IPS DF 6.9 (cell line): ENCODE measurements at regions not wholly inside any gene's neighbourhood (a gene's known extent, or its start where the extent isn't known, plus 50 kb on each side); places are given as distances from the start of the nearest gene placed in this dataset.
"Not testable (repeated sequence)": the region's sequence is repeated elsewhere in the genome, so short reads cannot be mapped to it uniquely, and the experiment has no call there.

Experiments
- DNase-seq: peaks from one replicate; pipeline ENCODE4 v3.0.0-alpha.2; 2013; ENCODE audit warnings: low read depth, low spot score
- H3K27ac ChIP-seq: one replicate; pipeline ENCODE4 v1.5.1; 2013; ENCODE audit warnings: low read length, control low read depth
- H3K27me3 ChIP-seq: 2 replicates; pipeline ENCODE4 v1.6.1; 2013; ENCODE audit warnings: mild to moderate bottlenecking, low read length; ENCODE audit not compliant: control insufficient read depth, insufficient read depth
- H3K36me3 ChIP-seq: 2 replicates; pipeline ENCODE4 v1.6.1; 2013; ENCODE audit warnings: low read length; ENCODE audit not compliant: control insufficient read depth, insufficient read depth
- H3K4me1 ChIP-seq: 2 replicates; pipeline ENCODE4 v1.6.1; 2013; ENCODE audit warnings: low read length; ENCODE audit not compliant: control insufficient read depth, insufficient read depth
- H3K4me3 ChIP-seq: 2 replicates; pipeline ENCODE4 v1.5.1; 2013; ENCODE audit warnings: mild to moderate bottlenecking, low read length
- H3K9me3 ChIP-seq: 2 replicates; pipeline ENCODE4 v1.6.1; 2013; ENCODE audit warnings: low read length, inconsistent platforms; ENCODE audit not compliant: control insufficient read depth, insufficient read depth
- WGBS: extraction: QIAGEN DNeasy Blood & Tissue Kit; methylation state at CpG from one replicate; pipeline ENCODE4 v1.1.7; 2013; ENCODE audit warnings: mixed read lengths, missing lambda C conversion rate; ENCODE audit not compliant: insufficient read length, insufficient coverage; 5-methylcytosine and 5-hydroxymethylcytosine counted together

- H3K9me3 ChIP-seq = no peaks in the 10 kb centered on the region
- no peak overlapping the region for H3K4me3 ChIP-seq
- H3K36me3 ChIP-seq = no peaks in the 10 kb centered on the region
- no CpG with 5 or more reads among the region's 3 CpGs for WGBS
- no peak for DNase-seq
- no peaks in the 10 kb centered on the region for H3K27me3 ChIP-seq
- H3K4me1 ChIP-seq = no peaks in the 10 kb centered on the region
- no peak overlapping the region for H3K27ac ChIP-seq
Observed at GRCh38 chr7:10473569-10473968, 500.1 kb upstream of the PHF14 start.

- Histone ChIP-seq H3K4me1 (no peaks in the 10 kb centered on the region), H3K9me3 (no peaks in the 10 kb centered on the region), H3K27me3 (no peaks in the 10 kb centered on the region), H3K4me3 (no peak overlapping the region), H3K36me3 (no peaks in the 10 kb centered on the region), H3K27ac (no peak overlapping the region)
- no peak for DNase-seq
- WGBS = no CpG with 5 or more reads among the region's 3 CpGs
Observed at GRCh38 chr7:10474048-10474447, 499.6 kb upstream of the PHF14 start.

GRCh38 chr7:10475940-10476641 is 497.6 kb upstream of the PHF14 start:
- no CpG with 5 or more reads among the region's 20 CpGs for WGBS

GRCh38 chr7:10476642-10477041 is 497.0 kb upstream of the PHF14 start:
- no peak for DNase-seq
- H3K36me3 ChIP-seq = no peaks in the 10 kb centered on the region
- H3K4me3 ChIP-seq = no peak overlapping the region
- no peaks in the 10 kb centered on the region for H3K9me3 ChIP-seq
- no CpG with 5 or more reads among the region's 15 CpGs for WGBS
- no peaks in the 10 kb centered on the region for H3K4me1 ChIP-seq
- no peaks in the 10 kb centered on the region for H3K27me3 ChIP-seq
- H3K27ac ChIP-seq = no peak overlapping the region

More at GRCh38 chr7:10475940-10476641, 497.6 kb upstream of the PHF14 start:
- H3K36me3 ChIP-seq = no peaks in the 10 kb centered on the region
- no peaks in the 10 kb centered on the region for H3K27me3 ChIP-seq
- H3K4me3 ChIP-seq = no peak overlapping the region
- no peaks in the 10 kb centered on the region for H3K4me1 ChIP-seq
- H3K27ac ChIP-seq = no peak overlapping the region
- no peaks in the 10 kb centered on the region for H3K9me3 ChIP-seq
- DNase-seq = no peak

GRCh38 chr7:10483671-10484070 is 490.0 kb upstream of the PHF14 start:
- H3K36me3 ChIP-seq = no peaks in the 10 kb centered on the region
- WGBS = no CpG with 5 or more reads among the region's 5 CpGs

GRCh38 chr7:10484767-10485166 is 488.9 kb upstream of the PHF14 start:
- H3K27ac ChIP-seq = no peak overlapping the region
- H3K4me1 ChIP-seq = no peaks in the 10 kb centered on the region
- H3K36me3 ChIP-seq = no peaks in the 10 kb centered on the region
- no peak for DNase-seq
- H3K27me3 ChIP-seq = no peaks in the 10 kb centered on the region
- H3K4me3 ChIP-seq = no peak overlapping the region
- H3K9me3 ChIP-seq = no peaks in the 10 kb centered on the region

More at GRCh38 chr7:10483671-10484070, 490.0 kb upstream of the PHF14 start:
- Histone ChIP-seq H3K27ac (no peak overlapping the region), H3K9me3 (no peaks in the 10 kb centered on the region), H3K4me3 (no peak overlapping the region), H3K27me3 (no peaks in the 10 kb centered on the region), H3K4me1 (no peaks in the 10 kb centered on the region)
- no peak for DNase-seq

- not testable (repeated sequence) for DNase-seq, H3K36me3 ChIP-seq, H3K9me3 ChIP-seq, H3K27me3 ChIP-seq, H3K4me1 ChIP-seq, H3K27ac ChIP-seq, H3K4me3 ChIP-seq
- no CpG with 5 or more reads among the region's 18 CpGs for WGBS
Observed at GRCh38 chr7:10501206-10501884, 472.3 kb upstream of the PHF14 start.

GRCh38 chr7:10507032-10507431 is 466.6 kb upstream of the PHF14 start:
- no peaks in the 10 kb centered on the region for H3K36me3 ChIP-seq
- no peaks in the 10 kb centered on the region for H3K4me1 ChIP-seq
- WGBS = no CpG with 5 or more reads among the region's 2 CpGs
- no peaks in the 10 kb centered on the region for H3K27me3 ChIP-seq
- no peak overlapping the region for H3K4me3 ChIP-seq
- no peak overlapping the region for H3K27ac ChIP-seq
- no peak for DNase-seq
- H3K9me3 ChIP-seq = no peaks in the 10 kb centered on the region

- DNase-seq = no peak
- no peaks in the 10 kb centered on the region for H3K36me3 ChIP-seq
- H3K9me3 ChIP-seq = no peaks in the 10 kb centered on the region
- WGBS = no CpG with 5 or more reads among the region's 2 CpGs
- H3K4me1 ChIP-seq = no peaks in the 10 kb centered on the region
- H3K27me3 ChIP-seq = no peaks in the 10 kb centered on the region
- no peak overlapping the region for H3K27ac ChIP-seq
- no peak overlapping the region for H3K4me3 ChIP-seq
Observed at GRCh38 chr7:10521306-10521705, 452.4 kb upstream of the PHF14 start.

GRCh38 chr7:10533429-10533828 is 440.2 kb upstream of the PHF14 start:
- not testable (repeated sequence) for DNase-seq

GRCh38 chr7:10536561-10536960 is 437.1 kb upstream of the PHF14 start:
- Histone ChIP-seq H3K4me3 (no peak overlapping the region), H3K4me1 (no peaks in the 10 kb centered on the region), H3K36me3 (no peaks in the 10 kb centered on the region), H3K9me3 (no peaks in the 10 kb centered on the region), H3K27me3 (no peaks in the 10 kb centered on the region), H3K27ac (no peak overlapping the region)
- no CpG with 5 or more reads among the region's 2 CpGs for WGBS
- DNase-seq = no peak

More at GRCh38 chr7:10533429-10533828, 440.2 kb upstream of the PHF14 start:
- WGBS = no CpG with 5 or more reads among the region's 13 CpGs
- not testable (repeated sequence) for H3K36me3 ChIP-seq, H3K9me3 ChIP-seq, H3K4me1 ChIP-seq, H3K27me3 ChIP-seq, H3K27ac ChIP-seq, H3K4me3 ChIP-seq
